ENCODE measurements at regions not wholly inside any gene's neighbourhood (a gene's known extent, or its start where the extent isn't known, plus 50 kb on each side); places are given as distances from the start of the nearest gene placed in this dataset.

DNA sequence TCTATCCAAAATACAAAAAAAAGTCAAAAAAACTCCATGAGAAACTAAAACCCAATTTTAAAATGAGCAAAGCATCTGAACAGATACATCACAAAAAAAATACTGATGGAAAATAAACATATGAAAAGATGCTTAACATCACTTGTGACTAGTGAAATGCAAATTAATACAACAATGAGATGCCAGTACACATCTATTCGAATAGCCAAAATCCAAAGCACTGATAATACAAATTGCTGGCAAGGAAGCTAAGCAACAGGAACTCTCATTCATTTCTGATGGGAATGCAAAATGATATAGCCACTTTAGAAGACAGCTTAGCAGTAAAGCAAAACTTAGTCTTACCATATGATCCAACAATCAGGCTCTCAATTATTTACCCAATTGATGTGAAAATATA lies 190.2 kb upstream of the FN1 start:
- TF ChIP-seq, protein P1, sequence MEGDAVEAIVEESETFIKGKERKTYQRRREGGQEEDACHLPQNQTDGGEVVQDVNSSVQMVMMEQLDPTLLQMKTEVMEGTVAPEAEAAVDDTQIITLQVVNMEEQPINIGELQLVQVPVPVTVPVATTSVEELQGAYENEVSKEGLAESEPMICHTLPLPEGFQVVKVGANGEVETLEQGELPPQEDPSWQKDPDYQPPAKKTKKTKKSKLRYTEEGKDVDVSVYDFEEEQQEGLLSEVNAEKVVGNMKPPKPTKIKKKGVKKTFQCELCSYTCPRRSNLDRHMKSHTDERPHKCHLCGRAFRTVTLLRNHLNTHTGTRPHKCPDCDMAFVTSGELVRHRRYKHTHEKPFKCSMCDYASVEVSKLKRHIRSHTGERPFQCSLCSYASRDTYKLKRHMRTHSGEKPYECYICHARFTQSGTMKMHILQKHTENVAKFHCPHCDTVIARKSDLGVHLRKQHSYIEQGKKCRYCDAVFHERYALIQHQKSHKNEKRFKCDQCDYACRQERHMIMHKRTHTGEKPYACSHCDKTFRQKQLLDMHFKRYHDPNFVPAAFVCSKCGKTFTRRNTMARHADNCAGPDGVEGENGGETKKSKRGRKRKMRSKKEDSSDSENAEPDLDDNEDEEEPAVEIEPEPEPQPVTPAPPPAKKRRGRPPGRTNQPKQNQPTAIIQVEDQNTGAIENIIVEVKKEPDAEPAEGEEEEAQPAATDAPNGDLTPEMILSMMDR (IDR thresholded peaks at IDR 0.05; ENCODE audit: low read depth, low read length): no peak
- no peak overlapping the region for H3K4me3 ChIP-seq (ENCODE audit: low read depth, low read length)

DNA sequence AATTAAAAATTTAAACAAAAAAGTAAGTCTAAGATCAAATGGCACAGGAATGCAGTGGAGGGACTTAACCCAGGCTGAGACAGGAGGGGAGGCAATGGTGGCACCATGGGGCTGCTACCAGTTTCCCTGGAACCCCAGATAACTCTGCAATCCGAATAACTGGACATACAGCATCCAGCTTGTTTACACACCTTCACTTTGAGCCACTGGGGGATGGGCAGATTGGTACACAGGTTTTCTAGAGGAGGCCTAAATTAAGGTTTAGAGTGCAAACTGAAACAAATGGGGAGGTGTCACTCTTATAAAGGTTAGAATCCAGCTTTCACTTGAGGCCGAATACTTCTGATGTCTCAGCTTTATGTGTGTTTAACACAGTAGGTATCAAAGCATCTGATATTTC lies 189.3 kb upstream of the FN1 start:
- TF ChIP-seq, protein P1 (IDR thresholded peaks at IDR 0.05; ENCODE audit: low read depth, low read length): no peak
- no peak overlapping the region for H3K4me3 ChIP-seq (ENCODE audit: low read depth, low read length)

DNA sequence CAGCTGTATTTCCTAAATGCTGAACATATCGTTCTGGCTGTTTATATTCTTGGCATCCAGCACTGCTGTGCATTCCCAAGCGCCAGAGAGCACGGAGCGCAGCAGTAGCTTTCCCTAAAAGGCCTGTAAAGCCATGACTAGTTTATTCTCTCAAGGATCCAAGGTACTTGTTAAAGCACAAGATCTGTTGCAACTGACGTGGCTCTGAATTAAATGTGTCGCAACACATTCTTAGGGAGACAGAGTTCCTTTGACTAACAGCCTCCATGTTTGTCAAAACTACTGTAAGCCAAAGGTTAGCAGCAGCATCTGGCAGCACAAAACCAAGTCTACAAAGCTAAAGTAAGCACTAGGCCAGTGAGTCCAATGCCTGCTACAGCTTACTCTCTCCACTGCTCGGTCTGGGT lies 188.6 kb upstream of the FN1 start:
- TF ChIP-seq, protein P1 (IDR thresholded peaks at IDR 0.05; ENCODE audit: low read depth, low read length): no peak
- H3K4me3 ChIP-seq (ENCODE audit: low read depth, low read length): no peak overlapping the region

DNA sequence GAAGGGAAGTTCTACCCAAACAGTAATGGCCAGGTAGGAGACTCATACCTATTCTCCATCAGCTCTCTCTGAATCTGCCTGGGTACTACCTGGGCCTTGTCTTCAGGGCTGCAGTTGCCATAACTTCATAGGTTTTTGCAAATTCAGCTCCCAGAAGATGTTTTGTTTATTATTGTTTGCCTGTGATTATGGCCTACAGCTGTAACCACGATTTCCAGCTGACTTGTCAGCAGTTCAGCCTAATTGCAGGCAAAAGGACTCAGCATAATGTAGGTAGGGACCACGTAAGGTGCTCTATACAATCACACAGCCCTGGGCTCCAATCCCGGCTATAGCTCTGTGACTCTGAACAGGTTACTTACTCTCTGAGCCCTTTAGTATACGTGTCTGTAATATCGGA lies 187.0 kb upstream of the FN1 start:
- no peak overlapping the region for H3K4me3 ChIP-seq (ENCODE audit: low read depth, low read length)
- TF ChIP-seq, protein P1 (IDR thresholded peaks at IDR 0.05; ENCODE audit: low read depth, low read length): no peak

- TF ChIP-seq, protein P1 (IDR thresholded peaks at IDR 0.05; ENCODE audit: low read depth, low read length): no peak
Observed at GRCh38 chr2:215621381-215621780, 185.5 kb upstream of the FN1 start.

DNA sequence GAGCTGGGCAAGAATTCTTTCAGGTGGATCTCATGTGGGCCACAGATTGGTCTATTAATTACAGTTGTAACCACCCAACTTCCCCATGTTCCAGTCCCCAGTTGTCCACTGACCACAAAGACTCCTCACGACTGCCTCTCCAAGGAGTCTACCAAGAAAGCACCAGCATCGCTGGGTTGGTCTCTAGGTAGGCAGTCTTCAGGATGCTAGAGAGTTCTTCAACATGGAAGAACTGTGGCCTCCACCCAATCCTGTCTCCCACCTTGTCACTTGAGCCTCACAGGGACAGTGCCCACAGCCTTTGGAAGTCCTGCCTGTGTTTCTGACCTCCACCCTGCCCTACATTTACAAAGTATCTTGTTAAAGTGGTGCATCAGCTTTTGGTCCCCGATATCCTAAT lies 184.7 kb upstream of the FN1 start:
- TF ChIP-seq, protein P1 (IDR thresholded peaks at IDR 0.05; ENCODE audit: low read depth, low read length): no peak
- H3K4me3 ChIP-seq (ENCODE audit: low read depth, low read length): no peak overlapping the region

More at GRCh38 chr2:215621381-215621780, 185.5 kb upstream of the FN1 start:
- H3K4me3 ChIP-seq (ENCODE audit: low read depth, low read length): no peak overlapping the region

GRCh38 chr2:215619989-215620388 lies 184.1 kb upstream of the FN1 start:
- no peak overlapping the region for H3K4me3 ChIP-seq (ENCODE audit: low read depth, low read length)
- TF ChIP-seq, protein P1 (IDR thresholded peaks at IDR 0.05; ENCODE audit: low read depth, low read length): no peak

Data from WI38 (cell line).